ENCODE measurements at regions not wholly inside any gene's neighbourhood (a gene's known extent, or its start where the extent isn't known, plus 50 kb on each side); places are given as distances from the start of the nearest gene placed in this dataset.

GRCh38 chr11:119908573-119908904 lies 179.5 kb upstream of the NECTIN1 start:
- CTCF ChIA-PET: no interaction called here
- no peak overlapping the region for H3K4me3 ChIP-seq (ENCODE audit: low read depth, low read length)
- DNase-seq (ENCODE audit: low read depth, low spot score): no peak
- POLR2A ChIA-PET: no interaction called here
- TF ChIP-seq CTCF (IDR thresholded peaks at IDR 0.05; ENCODE audit: insufficient read depth, low read length, missing control alignments): no peak

GRCh38 chr11:119907878-119908572 lies 179.0 kb upstream of the NECTIN1 start:
- POLR2A ChIA-PET: no interaction called here
- no peak for TF ChIP-seq CTCF (IDR thresholded peaks at IDR 0.05; ENCODE audit: insufficient read depth, low read length, missing control alignments)
- no peak for DNase-seq (ENCODE audit: low read depth, low spot score)
- H3K4me3 ChIP-seq (ENCODE audit: low read depth, low read length): no peak overlapping the region
- CTCF ChIA-PET: no interaction called here

- ChIA-PET CTCF (no interaction called here), POLR2A (no interaction called here)
- DNase-seq (ENCODE audit: low read depth, low spot score): no peak
- no peak overlapping the region for H3K4me3 ChIP-seq (ENCODE audit: low read depth, low read length)
- no peak for TF ChIP-seq CTCF (IDR thresholded peaks at IDR 0.05; ENCODE audit: insufficient read depth, low read length, missing control alignments)
Measured at GRCh38 chr11:119907122-119907851, 178.3 kb upstream of the NECTIN1 start.

GRCh38 chr11:119906376-119906775 lies 177.4 kb upstream of the NECTIN1 start:
- ChIA-PET CTCF (no interaction called here), POLR2A (no interaction called here)
- DNase-seq (ENCODE audit: low read depth, low spot score): no peak
- no peak for TF ChIP-seq CTCF (IDR thresholded peaks at IDR 0.05; ENCODE audit: insufficient read depth, low read length, missing control alignments)
- H3K4me3 ChIP-seq (ENCODE audit: low read depth, low read length): no peak overlapping the region

GRCh38 chr11:119905162-119905561 lies 176.2 kb upstream of the NECTIN1 start:
- no peak overlapping the region for H3K4me3 ChIP-seq (ENCODE audit: low read depth, low read length)
- DNase-seq (ENCODE audit: low read depth, low spot score): no peak
- ChIA-PET POLR2A (no interaction called here), CTCF (interaction anchor here (1.1 kb wide), 1 partner anchor 204 kb away, joined by 3 read pairs; no protein-coding TSS in a partner anchor)
- no peak for TF ChIP-seq CTCF (IDR thresholded peaks at IDR 0.05; ENCODE audit: insufficient read depth, low read length, missing control alignments)

- no peak overlapping the region for H3K4me3 ChIP-seq (ENCODE audit: low read depth, low read length)
- no peak for DNase-seq (ENCODE audit: low read depth, low spot score)
- POLR2A ChIA-PET: no interaction called here
- CTCF ChIA-PET: interaction anchor here (1.1 kb wide), 1 partner anchor 204 kb away, joined by 3 read pairs; no protein-coding TSS in a partner anchor
- no peak for TF ChIP-seq CTCF (IDR thresholded peaks at IDR 0.05; ENCODE audit: insufficient read depth, low read length, missing control alignments)
Measured at GRCh38 chr11:119904531-119905035, 175.6 kb upstream of the NECTIN1 start.
